GM19035 (cell line): ENCODE measurements at regions not wholly inside any gene's neighbourhood (a gene's known extent, or its start where the extent isn't known, plus 50 kb on each side); places are given as distances from the start of the nearest gene placed in this dataset.
"Not testable (repeated sequence)": the region's sequence is repeated elsewhere in the genome, so short reads cannot be mapped to it uniquely, and the experiment has no call there.

Experiments
- ATAC-seq: cut with Tn5 transposase; IDR thresholded peaks from one replicate; pipeline ENCODE4 v1.9.1; 2021; ENCODE audit not compliant: unreplicated experiment

DNA sequence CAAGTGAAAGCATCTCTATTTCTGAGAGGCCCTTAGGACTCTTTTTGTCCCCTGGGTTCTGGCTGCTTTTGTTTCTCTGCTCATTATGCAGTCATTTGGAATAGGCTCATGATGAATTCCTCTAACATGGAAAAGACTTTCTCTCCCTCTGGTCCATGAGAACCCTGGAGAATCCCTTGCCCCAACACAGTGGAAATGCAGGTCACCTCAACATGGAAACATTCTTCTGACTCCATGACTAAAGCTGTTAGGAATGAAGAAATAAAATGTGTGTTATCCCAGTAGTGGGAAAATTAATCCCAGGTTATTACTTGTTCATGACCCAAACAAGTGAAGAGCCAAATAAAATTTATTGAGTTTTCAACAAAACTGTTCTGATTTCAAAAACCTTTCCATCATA lies 458.6 kb downstream of the EPM2A start:
- no peak for ATAC-seq

GRCh38 chr6:145277358-145278086 lies 457.8 kb downstream of the EPM2A start:
- ATAC-seq: no peak

GRCh38 chr6:145278163-145278807 lies 457.0 kb downstream of the EPM2A start:
- ATAC-seq: no peak

GRCh38 chr6:145279551-145279950 lies 455.8 kb downstream of the EPM2A start:
- no peak for ATAC-seq

DNA sequence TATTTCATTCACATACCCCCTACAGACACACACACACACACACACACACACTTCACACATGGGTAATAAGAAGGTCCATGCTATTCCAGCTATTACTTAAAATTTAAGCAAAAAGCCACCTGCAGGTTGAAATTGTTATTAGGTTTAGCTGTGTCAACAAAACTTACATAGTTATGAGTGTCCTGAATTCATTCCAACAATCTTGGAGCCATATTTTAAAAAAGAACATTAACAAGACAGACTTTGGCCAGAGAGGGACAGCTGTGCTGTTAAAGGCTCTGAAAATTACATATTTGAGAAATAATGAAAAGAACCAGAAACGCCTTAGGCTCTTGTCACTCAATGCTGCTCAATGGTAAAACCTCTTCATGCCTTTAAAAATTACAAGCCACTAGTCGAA lies 455.3 kb downstream of the EPM2A start:
- no peak for ATAC-seq

GRCh38 chr6:145283209-145283608 lies 452.1 kb downstream of the EPM2A start:
- not testable (repeated sequence) for ATAC-seq

GRCh38 chr6:145283856-145284255 lies 451.5 kb downstream of the EPM2A start:
- ATAC-seq: no peak

DNA sequence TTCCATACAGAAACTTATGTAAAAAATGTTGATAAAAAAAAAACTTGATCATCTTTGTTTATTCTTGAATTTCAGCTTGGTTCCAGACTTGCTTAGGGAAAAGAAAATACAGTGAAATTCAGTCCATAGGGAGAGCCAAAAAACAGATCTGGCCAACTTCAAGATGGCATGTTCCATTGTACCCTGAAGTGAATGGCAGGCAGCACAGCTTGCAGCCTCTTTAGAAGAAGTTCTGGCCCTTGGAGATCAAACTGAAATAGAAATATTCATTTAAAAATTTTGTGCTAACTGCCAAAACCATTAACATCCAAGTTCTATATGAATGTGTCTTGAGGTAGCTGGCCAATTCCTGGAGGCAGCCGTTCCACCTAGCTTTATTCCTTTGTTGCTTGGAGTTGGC lies 448.4 kb downstream of the EPM2A start:
- ATAC-seq: no peak

DNA sequence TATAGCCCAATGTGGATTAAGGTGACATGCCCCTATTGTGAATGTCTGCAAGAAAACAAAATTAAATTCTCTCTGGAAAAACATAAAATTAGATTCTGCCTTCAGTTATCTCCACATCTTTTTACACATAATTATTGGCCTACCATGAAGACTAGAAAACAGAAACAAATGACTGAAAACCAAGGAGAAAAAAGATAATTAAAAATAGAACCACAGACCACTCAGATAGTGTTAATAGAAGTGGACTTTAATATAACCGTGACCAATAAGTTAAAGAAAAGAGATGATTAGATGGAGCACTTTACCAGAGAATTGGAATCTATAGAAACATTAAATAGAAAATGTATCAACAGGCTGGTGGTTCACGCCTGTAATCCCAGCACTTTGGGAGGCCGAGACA lies 445.7 kb downstream of the EPM2A start:
- ATAC-seq: no peak

DNA sequence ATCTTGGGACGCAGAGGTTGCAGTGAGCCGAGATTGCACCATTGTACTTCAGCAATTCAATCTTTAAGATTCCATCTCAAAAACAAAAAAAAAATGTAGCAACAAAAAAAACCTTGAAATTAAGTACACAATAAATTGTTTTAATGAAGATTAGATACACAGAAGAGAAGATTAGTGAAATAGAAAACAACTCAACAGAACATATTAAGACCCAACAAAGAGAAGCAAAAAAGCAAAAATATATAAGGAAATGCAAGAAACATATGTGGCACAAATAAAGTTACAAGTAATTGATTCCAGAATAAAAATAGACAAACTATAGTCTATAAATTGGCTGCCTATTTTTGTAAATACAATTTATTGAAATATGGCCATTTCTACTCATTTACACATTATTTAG lies 445.2 kb downstream of the EPM2A start:
- ATAC-seq: no peak

- no peak for ATAC-seq
Measured at GRCh38 chr6:145292066-145292465, 443.3 kb downstream of the EPM2A start.

- no peak for ATAC-seq
Measured at GRCh38 chr6:145294942-145295341, 440.4 kb downstream of the EPM2A start.

DNA sequence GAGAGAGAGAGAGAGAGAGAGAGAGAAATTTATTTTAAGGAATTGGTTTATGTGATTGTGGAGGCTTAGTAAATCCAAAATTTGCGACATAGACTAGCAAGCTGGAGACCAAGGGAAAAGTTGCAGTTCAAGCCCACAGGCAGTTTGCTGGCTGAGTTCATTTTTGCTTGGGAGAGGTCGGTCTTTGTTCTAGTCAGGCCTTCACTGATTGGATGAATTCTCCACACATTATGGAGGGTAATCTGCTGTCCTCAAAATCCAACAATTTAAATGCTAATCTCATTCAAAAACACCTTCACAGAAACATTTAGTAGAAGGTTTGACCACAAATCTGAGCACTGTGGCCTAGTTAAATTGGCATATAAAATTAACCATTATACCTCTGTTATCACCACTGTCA lies 439.6 kb downstream of the EPM2A start:
- no peak for ATAC-seq

- ATAC-seq: no peak
Measured at GRCh38 chr6:145305670-145306069, 429.6 kb downstream of the EPM2A start.

DNA sequence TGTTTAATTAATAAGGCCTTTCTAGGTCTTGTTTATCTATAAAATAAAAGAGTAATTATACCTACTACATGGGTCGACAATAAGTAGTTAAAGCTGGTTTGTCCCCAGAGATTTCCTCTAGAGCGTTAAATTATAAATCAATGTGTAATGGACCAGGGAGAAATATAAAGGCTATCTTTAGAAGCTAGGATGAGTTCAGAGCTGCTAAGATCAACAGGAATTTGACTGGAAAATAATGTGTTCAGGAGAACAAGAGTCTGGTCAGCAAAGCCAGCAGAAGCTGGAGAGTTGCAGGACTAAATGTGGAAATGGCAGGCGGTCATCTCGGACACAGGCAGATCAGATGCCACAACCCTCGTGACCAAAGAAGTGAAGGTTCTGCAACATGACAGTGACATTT lies 428.8 kb downstream of the EPM2A start:
- no peak for ATAC-seq

DNA sequence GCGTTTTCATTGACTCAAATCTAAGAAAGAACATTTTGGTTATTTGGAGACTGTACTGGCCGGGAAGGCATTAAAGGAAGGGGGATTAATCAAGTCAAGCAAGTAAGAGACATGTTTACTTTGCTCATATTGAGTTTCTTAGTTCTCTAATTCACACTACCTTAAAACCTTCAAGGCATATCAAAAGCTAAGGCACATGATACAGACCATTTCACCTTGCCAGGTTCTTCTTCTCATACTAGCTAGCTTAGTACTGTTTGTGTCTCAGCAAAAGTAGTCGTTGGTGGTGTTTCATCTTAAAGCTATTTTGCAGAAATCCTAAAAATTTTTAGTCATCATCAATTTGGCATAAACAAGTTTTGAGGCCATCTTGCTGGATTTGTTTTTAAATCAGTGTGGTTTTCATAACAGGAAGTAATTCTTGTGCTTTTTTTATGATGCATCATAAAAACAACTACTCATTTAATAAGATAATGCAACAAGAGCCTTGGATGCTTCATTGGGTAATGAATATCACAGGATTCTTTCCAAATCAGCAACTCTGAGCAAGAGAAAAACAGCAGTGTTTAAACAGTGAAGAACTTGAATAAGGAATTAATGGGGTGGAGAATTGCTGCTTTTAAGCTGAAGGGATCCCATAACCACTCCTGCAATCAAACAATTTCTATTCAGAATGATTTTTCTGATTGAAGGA lies 425.3 kb downstream of the EPM2A start:
- ATAC-seq: no peak

DNA sequence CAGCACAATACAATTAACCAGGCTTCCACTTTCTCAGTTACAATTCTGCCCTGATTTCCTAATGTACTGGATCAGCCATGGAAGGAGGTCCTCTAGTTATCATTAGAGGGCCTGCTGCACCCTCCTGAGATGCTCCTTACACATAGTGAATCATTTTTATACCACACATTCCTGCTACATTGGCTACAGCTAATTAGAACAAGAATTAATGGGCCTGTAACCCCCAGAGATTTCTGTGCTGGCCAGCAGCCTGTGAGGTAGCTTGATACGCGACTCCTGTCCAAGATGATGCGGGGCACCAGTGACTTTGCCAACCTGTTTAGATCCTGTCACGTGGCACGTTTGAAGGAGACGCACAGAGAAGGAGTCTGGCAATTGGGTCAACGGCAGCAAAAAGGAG lies 422.8 kb downstream of the EPM2A start:
- ATAC-seq: no peak

GRCh38 chr6:145313041-145313855 lies 422.1 kb downstream of the EPM2A start:
- ATAC-seq: no peak

DNA sequence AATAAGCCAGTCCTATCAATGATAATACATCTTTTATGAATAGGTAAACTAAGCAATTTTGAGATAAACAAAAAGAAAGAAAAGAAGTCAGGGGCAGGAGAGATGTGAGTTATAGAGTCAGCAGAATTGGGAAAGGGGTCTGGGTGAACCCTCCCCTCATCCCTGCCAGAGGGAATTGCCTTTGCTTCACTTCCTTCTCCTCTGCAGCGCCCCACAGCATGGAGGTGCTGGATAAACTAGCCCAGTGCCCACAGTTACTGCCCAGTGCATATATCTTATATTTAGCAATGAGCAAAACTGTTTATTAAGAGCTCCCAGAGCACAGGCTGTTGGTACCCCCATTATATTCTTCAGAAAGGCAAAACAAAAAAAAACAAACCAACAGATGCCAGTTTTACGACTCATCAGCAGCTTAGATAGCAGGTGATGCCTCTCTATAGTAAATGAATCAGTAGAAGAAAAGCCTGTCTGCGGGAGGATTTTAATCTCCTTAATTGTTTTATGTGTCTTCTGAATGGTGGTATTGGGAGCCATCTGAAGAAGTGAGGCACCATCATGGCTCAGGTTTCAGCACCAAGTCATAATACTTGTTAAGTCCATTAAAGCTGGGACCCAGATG lies 419.2 kb downstream of the EPM2A start:
- ATAC-seq: no peak

- ATAC-seq: no peak
Measured at GRCh38 chr6:145318952-145319351, 416.4 kb downstream of the EPM2A start.

GRCh38 chr6:145319605-145320004 lies 415.7 kb downstream of the EPM2A start:
- no peak for ATAC-seq
